NCI-H2196 treated with DMSO at 0.1 percent for 48 hours (cell line): ENCODE measurements at regions not wholly inside any gene's neighbourhood (a gene's known extent, or its start where the extent isn't known, plus 50 kb on each side); places are given as distances from the start of the nearest gene placed in this dataset.
A peak's percentile ranks its signal among the peaks of the same experiment; 100 is the strongest.

Experiments
- DNase-seq: peaks from one replicate; lab custom pipeline; 2025; ENCODE audit not compliant: unreplicated experiment; lab: John Stamatoyannopoulos, UW

DNA sequence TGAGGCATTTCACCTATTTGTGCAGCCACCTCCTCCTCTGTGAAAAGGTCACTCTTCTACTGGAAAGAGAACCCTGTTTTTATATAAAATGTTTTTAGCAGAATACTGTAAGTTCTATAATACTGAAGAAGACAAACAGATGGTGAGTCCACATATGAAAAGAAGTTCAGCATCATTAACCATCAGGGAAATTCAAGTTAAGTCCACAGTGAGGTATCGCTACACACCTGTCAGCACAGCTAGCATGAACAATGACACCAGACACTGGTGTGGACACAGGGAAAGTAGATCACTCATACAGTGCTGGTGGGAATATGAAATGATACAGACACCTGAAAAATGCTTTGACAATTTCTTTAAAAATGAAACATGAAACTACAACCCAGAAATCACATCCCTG lies 133.0 kb downstream of the MAD2L1 start:
- peak; percentile 63 for DNase-seq

DNA sequence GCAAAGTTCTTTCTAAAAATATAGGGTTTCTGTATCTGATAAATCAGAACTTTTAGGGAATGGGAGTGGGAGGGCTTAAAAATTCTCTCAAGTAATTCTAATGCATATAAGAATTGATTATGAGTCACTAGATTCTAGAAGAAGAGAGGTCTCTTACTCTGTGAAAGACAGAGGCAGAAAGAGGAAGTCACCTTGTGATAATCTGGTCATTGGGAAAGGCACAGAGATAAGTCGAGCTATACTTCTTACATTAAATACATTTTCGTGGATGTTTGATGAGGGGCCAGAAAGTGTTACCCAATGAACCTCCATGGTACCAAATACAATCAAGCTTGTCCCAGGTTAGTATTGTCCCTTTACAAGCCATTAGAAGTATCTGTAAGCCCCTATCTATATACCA lies 134.4 kb downstream of the MAD2L1 start:
- no peak for DNase-seq

DNA sequence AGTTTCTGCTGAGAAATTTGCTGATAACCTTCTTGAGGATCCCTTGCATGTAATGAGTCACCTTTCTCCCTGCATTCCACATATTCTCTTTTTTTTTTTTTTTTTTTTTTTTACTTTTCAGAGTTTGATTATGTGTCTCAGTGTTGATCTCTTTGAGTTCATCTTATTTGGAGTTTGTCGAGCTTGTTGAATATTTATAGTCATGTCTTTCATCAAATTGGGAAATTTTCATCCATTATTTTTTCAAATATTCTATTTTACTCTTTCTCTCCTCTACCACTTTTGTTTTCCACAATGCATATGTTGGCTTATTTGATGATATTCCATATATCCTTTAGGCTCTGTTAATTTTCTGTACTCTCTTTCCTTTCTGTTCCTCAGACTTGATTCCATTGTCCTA lies 136.1 kb downstream of the MAD2L1 start:
- no peak for DNase-seq

GRCh38 chr4:119921830-119922229 lies 144.8 kb downstream of the MAD2L1 start:
- no peak for DNase-seq

DNA sequence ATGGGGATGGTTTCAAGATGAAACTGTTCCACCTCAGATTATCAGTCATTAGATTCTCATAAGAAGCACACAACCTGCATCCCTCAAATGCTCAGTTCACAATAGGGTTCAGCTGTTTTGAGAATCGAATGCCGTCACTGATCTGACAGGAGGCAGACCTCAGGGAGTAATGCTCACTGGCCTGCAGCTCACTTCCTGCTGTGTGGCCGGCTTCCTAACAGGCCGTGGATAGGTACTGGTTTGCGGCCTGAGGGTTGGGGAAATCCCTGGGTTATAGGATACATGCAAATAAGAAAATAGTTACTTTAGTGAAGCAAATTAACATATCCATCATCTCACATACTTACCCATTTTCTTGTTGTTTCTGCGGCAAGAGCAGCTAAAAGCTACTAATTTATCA lies 160.4 kb downstream of the MAD2L1 start:
- no peak for DNase-seq

DNA sequence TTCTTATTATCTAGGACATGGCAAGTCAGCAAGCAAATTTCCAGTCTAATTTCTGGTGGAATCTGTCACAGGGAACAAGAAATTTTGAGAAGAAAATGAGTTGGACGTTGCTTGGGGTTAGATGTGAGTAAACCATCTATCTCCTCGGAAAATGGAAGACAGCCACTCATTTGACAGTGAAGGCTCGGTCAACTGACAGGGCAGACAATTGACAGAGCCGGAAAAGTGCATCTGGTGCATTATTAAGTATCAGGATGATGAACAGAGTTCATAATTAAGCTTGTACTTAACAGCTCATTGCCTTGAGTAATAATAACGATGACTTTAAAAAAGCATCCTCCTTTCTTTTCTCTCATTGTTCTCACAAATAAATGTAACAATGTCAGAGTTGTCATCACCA lies 168.4 kb downstream of the MAD2L1 start:
- DNase-seq, result no peak

DNA sequence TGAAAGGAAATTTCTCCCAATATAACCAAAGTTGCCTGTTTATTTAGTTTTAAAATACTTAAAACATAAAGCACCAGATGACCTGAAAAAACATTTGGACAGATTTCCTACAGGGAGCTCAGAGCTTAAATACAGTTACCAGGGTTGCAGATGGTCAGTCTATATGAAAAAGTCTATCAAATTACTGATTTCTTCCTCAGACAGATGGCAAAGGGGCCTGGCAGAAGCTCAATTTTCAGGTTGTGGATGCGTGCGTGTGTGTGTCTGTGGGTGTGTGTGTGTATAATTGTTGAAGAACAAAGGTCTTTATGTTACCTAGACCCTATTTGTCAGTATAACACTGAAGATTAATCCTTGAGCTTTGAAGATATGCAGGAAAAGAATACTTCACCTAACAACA lies 169.4 kb downstream of the MAD2L1 start:
- DNase-seq, result no peak

DNA sequence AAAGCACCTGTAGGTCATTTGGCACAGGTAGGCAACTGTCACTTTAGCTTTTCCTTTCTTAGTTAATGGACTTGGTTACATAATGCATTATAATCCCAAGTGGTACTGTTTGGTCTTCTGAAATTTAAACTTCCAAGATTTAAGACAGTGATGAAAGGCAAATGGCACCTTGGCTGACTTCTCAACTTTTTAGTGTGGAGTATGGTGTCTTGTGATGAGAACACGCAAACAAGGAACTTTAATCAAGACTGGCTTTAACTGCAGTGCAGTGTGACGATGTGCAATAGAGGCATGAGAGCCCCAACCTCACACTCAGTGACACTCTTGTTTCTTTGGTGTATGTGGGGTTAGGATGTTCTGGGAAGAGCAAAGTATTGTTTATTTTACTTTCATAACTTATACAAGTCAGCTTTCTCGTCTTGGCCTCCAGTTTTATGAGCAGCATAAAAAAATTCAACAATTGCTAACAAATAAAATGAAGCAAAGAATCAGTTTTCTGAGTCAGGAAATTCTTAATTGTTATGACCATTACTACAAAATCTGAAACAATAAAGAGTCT lies 171.9 kb downstream of the MAD2L1 start:
- no peak for DNase-seq

- no peak for DNase-seq
These were observed 192.8 kb downstream of the MAD2L1 start for GRCh38 chr4:119873794-119874325.

- no peak for DNase-seq
These were observed 193.5 kb downstream of the MAD2L1 start for GRCh38 chr4:119873132-119873531.

- no peak for DNase-seq
These were observed 194.2 kb downstream of the MAD2L1 start for GRCh38 chr4:119872371-119873016.

GRCh38 chr4:119870856-119871255 lies 195.8 kb downstream of the MAD2L1 start:
- DNase-seq, result no peak

DNA sequence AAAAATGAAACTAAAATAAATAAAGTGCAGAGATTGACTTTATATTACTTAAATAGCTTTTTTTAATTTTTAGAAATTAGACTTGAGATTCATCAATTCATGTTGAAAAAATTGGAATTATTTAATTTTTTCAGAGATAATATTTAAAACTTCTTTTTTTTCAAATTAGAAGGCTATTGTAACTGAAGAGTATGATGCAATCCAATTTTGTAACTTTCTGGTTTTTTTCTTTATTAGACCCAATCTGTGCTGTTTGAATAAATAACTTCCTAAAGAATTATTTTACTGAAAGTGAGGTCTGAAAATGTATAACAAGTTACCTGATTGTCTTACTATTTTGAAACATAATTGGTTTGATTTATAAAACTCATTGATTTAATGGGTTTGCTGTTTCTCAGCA lies 200.9 kb downstream of the MAD2L1 start:
- no peak for DNase-seq

DNA sequence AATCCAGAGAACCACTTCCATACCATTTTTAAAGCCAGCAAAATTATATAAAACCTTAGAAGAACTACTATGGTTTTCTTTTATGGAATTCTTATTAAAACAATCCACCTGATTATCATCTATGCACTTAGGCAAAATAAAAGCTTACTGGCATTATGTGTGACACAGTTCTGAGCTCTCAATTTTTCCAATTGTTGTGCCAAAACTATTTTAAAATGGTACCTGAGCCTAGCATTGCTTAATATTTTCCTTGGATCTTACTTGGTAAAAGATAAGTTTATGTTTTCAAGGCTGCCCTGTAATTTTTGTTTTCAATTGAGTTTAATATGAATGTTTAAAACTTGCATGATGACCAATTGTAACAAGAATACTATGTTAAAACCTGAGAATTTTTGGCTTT lies 201.3 kb downstream of the MAD2L1 start:
- DNase-seq, result no peak

DNA sequence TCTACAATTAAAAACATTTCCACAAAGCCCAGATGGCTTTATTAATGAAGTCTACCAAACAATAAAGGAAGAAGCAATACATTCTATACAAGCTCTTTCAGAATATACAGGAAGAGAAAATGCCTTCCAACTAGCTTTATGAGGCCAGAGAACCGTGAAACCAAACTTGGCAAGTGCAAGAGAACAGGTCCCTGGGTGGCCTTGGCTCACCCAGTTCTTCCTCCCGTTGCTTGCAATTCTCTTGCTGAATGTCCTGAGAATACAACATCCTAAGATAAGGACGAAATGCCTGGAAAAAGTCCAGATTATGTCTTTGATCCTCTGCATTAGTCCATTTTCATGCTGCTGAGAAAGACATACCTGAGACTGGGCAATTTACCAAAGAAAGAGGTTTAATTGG lies 204.9 kb downstream of the MAD2L1 start:
- no peak for DNase-seq

DNA sequence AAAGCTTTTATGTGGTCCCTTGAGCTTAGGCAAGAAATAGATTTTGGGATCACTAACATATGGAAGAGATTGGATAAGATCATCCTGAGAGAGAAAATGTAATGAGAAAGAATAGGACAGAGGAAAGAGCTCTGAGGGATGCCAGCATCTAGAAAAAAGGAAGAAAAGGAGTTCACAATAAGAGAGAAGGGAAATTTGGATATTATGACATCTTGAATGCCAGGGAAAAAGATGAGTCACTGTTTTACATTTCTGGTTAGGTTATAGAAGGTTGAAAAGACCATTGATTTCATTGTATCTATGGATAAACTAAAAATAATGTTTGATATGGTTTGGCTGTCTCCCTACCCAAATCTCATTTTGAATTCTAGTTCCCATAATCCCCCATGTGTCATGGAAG lies 208.5 kb downstream of the MAD2L1 start:
- no peak for DNase-seq

- DNase-seq, result no peak
These were observed 212.3 kb downstream of the MAD2L1 start for GRCh38 chr4:119854364-119854763.

- no peak for DNase-seq
These were observed 215.0 kb downstream of the MAD2L1 start for GRCh38 chr4:119851649-119852048.

DNA sequence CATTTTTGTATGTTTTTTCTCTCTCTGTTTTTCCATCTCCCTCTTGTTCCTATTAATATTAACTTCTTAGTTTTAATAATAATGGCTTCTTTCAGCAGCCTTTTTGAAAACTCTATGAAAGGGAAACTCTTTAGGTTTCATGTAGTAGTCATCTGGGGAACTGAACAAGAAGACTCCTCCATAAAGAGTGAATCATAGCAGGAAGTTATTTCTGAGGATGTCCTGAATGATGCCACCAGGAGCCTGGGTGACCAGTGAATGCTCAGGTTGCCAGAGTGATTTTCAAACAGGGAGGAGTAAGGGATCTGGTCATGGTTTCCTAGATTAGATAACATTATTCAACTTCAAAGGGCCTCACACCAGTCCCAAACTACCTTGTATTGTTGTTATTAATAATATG lies 212.8 kb upstream of the PDE5A start:
- DNase-seq, result no peak

DNA sequence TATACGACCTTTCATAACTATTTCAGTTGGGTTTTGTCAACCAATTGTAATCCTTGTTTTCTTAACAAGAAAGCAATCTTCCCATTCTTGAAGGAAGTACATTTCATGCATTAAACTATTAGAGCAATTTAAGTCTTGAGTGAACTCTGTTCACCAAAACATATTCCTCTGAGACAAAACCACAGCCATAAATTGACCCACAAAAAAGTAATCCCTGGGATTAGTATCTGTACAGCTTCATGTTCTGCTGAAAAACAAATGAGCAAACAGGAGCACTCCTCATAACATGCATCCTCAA lies 207.0 kb upstream of the PDE5A start:
- no peak for DNase-seq

DNA sequence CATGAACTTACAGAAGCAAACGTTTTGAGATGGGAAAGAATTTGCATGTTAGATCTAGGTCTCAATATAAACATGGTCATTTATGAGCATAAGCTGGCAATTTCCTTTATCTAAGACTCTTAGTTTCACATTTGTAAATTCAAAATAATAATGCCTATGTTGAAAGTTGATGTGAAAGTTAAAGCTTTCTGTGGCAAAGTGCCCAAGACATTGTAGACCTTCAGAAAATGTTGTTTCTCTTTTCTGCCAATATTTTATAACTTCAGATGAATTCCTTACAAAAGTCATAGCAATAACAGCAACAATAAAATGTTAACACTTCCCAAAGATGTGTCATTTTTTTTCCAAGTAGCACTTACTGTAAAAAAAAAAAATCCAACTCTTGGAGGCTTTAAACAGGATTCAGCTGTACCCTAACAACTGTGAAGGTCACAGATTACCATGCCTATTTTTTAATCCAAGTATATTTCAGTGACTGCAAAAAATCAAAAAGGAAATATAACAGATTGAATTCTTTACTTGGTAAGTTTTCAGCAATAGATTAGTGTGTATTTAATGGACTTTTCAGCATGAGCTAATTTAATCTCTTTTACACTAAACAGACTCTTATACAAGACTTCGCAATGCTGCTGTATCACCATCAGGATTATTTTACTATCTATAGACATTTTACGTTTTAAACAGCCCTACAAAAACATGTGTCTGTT lies 206.5 kb upstream of the PDE5A start:
- no peak for DNase-seq

- no peak for DNase-seq
These were observed 205.0 kb upstream of the PDE5A start for GRCh38 chr4:119833611-119834010.

GRCh38 chr4:119832776-119833175 lies 204.2 kb upstream of the PDE5A start:
- no peak for DNase-seq
